ENCODE measurements at regions not wholly inside any gene's neighbourhood (a gene's known extent, or its start where the extent isn't known, plus 50 kb on each side); places are given as distances from the start of the nearest gene placed in this dataset.
"Not testable (repeated sequence)": the region's sequence is repeated elsewhere in the genome, so short reads cannot be mapped to it uniquely, and the experiment has no call there.

DNA sequence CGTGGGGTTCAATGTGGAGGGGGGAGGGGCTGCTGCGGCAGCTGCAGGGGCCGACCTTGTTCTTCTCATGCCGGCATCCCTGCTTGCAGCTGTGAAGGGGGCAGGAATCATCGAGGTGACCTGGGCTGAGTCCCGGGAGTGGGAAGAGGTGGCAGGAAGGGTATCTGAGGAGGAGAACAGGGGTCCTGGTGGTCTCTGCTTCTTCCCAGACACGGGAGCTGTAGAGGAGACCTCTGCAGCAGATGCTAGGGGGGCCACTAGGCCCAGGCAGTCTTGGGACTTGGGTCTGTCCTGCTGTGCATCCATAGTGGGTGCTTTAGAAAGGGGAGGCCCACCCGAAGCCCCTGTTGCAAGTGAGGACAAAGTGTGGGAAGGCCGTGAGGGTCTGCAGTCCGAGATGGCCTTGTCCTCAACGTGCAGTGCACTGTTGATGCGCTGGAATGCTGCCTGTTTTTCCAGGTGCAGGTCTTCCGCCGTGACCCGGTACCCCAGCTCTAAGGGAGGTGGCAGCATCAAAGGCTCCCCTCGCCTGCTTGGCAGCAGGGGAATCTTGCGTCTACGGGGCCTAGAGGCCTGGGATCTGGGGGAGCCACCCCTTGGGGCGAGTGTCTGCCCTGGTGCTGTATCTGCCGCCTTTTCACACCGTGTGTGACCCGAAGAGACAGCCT lies 1370.0 kb downstream of the CDH12 start:
- not testable (repeated sequence) for DNase-seq

GRCh38 chr5:21482522-21482921 lies 1370.6 kb downstream of the CDH12 start:
- peak; percentile 59 for DNase-seq

- peak; percentile 21 for DNase-seq
These were observed 1371.5 kb downstream of the CDH12 start for GRCh38 chr5:21481320-21482270.

GRCh38 chr5:21480054-21480453 lies 1373.1 kb downstream of the CDH12 start:
- not testable (repeated sequence) for DNase-seq

DNA sequence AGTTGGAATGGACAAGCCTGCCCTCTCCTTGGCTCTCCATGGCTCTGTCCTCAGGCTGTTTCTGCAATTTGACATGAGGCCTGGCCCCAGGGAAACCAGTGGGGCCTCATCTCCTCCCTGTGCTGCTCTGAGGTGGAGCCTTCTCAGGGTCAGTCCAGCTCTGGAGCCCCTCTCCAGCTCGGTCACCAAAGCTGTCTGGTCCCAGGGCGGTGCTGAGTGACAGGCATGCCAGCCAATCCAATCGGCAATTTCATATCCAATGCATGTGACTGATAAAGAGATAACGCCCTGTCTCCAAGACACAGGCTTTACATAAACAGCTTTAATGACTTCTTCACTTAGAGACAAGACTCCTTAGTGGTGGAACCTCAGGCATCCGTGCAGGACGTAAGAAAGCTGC lies 1379.2 kb downstream of the CDH12 start:
- DNase-seq, result not testable (repeated sequence)

DNA sequence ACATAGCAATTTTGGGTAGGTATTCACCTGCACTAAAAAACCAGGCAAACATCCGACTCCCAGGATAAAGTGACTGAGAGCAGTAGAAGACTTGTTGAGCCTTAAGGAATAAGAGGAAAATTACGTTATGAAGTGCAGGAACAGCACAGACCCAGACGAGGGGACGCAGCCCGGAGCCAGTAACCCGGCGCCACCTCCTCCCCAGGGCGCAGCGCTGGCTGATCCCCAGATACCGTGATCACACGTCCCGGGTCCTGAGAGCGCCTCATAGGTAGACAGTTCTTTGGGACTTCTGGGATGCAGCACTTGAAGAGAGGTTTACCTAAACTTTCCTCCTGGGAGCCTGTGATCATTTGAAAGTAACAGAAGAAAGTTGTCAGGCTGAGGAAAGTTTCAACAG lies 1379.7 kb downstream of the CDH12 start:
- DNase-seq, result not testable (repeated sequence)

DNA sequence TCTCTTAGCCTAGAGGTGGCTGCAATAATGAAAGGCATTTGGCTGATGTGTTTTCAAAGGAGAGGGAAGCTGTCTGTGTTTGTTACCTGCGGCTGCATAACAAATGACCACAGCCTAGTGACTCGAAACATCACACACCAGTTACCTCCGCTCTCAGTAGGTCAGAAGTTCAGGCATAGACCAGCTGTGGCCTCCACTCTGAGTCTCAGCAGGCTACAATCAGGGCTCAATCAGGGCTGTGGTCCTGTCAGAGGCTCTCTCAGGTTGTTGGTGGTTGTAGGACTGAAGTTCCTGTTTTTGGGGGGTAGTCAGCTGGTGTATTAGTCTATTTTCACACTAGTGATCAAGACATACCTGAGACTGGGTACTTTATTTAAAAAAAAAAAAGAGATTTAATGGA lies 1381.5 kb downstream of the CDH12 start:
- not testable (repeated sequence) for DNase-seq

GRCh38 chr5:21469523-21470101 lies 1383.5 kb downstream of the CDH12 start:
- DNase-seq, result not testable (repeated sequence)

GRCh38 chr5:21467544-21467943 lies 1385.6 kb downstream of the CDH12 start:
- DNase-seq, result not testable (repeated sequence)

GRCh38 chr5:21459744-21460073 lies 1393.4 kb downstream of the CDH12 start:
- not testable (repeated sequence) for DNase-seq

DNA sequence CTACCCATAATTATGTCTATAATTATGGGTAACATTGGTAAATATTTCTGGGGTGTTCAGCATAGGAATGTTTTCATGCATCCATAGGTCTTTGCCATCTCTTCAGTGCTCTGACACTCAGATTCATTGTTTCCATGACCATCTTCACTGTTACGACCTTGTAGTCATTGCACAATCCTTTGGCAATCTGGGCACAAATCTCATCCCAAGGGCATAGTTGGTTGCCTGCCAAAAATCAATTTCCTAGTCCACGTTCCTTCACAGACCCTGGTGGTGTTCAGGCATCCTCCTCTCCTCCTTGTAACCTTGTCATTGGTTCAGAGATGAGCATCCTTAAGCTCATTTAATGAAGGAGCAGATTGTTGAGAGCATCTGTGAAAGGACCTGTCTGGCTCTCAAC lies 1400.7 kb downstream of the CDH12 start:
- DNase-seq, result no peak

- no peak for DNase-seq
These were observed 1420.5 kb downstream of the CDH12 start for GRCh38 chr5:21432646-21433045.

DNA sequence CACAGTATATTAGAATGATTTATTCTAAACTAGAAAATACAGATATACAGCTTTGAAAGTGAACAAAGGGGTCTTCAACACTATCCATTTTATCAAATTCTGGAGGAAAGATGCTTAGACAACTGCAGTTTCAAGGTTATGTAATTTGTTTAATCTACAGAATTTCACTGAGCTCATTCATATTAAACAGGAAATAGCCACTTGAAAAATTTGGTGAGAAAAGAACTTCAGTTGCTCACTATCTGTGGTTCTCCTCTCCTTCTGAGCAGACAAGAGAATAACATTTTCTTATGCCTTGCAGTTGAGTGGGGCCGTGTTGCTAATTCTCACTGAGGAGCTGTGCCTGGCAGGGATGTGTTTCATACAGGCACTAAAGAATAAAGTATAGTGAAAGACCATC lies 1428.2 kb downstream of the CDH12 start:
- DNase-seq, result no peak

- no peak for DNase-seq
These were observed 1431.4 kb upstream of the CDH18 start for GRCh38 chr5:21419383-21419782.

DNA sequence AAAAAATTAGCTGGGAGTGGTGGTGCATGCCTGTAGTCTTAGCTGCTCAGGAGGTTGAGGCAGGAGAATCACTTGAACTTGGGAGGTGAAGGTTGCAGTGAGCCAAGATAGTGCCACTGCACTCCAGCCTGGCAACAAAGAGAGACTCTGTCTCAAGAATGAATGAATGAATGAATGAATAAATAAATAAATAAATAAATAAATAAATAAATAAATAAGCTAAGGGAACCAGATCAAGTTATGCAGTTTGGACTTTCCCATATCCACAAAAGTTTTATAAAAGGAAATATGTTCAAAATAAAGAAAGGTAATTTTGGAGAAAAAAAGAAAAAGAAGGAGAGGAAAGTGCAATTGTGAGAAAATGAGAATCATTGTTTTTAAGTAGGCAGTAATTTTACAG lies 1414.1 kb upstream of the CDH18 start:
- not testable (repeated sequence) for DNase-seq

DNA sequence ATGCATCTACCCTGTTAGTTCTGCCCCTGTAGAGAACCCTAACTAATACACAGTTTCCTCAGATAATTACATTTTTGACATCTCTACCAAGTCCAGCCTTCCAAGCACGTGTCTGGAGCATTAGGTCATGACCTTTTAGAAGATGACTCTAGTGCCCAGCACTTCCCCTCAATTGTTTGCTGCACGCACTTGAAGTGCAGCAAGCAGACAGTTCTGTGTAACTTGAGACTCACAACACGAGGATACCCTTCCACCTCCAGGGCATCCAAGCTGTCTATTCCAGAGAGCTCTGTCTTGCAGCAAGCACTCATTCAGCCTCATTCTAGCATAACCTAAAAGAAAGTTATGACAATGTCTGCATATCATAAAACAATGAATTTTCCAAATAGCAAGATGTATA lies 1410.5 kb upstream of the CDH18 start:
- no peak for DNase-seq

DNA sequence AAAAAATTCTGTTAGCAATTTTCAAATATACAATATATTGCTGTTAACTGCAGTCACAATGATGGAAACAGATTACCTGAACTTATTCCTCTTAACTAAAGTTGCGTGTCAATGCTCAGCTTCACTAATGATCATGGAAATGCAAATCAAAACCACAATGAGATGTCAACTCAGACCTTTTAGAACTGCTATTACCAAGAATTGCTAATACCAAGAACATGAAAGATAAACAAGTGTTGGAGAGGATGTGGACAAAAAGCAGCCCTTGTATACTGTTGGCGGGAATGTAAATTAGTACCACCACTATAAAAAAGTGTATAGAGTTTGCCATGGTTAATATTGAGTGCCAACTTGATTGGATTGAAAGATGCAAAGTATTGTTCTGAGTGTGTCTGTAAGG lies 1409.7 kb upstream of the CDH18 start:
- DNase-seq, result no peak

- no peak for DNase-seq
These were observed 1403.5 kb upstream of the CDH18 start for GRCh38 chr5:21391506-21391905.

- not testable (repeated sequence) for DNase-seq
These were observed 1372.8 kb upstream of the CDH18 start for GRCh38 chr5:21360754-21361153.

DNA sequence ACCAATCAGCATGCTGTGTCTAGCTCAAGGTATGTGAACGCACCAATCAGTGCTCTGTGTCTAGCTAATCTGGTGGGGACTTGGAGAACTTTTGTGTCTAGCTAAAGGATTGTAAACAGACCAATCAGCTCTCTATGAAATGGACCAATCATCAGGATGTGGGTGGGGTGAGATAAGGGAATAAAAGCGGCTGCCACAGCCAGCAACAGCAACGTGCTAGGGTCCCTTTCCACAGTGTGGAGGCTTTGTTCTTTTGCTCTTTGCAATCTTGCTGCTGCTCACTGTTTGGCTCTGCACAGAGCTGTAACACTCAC lies 1353.9 kb upstream of the CDH18 start:
- DNase-seq, result not testable (repeated sequence)

- DNase-seq, result peak; percentile 9
These were observed 1353.4 kb upstream of the CDH18 start for GRCh38 chr5:21341203-21341947.

GRCh38 chr5:21340233-21340632 lies 1352.2 kb upstream of the CDH18 start:
- not testable (repeated sequence) for DNase-seq

GRCh38 chr5:21336478-21336877 lies 1348.5 kb upstream of the CDH18 start:
- not testable (repeated sequence) for DNase-seq

All from right kidney (tissue), 1 donor.